Gastrocnemius medialis (tissue), 4 donors: ENCODE measurements at regions not wholly inside any gene's neighbourhood (a gene's known extent, or its start where the extent isn't known, plus 50 kb on each side); places are given as distances from the start of the nearest gene placed in this dataset.

Source experiments
- POLR2A ChIP-seq, 2 donors: fragments of 450-650 bp; IDR thresholded peaks; one replicate each; pipeline ENCODE4 v1.6.1; 2017; ENCODE audit warnings: antibody characterized with exemption in 2 of 2, mild to moderate bottlenecking in 2 of 2, moderate library complexity in 2 of 2
- TF ChIP-seq, protein P1 (sequence below), 5 experiments: fragments of 450-650 bp in 3 of 5; fragments of 200-600 bp in 2 of 5; sonication (generic) in 2 of 5; IDR thresholded peaks in 4 of 5; conservative IDR thresholded peaks in 1 of 5; 1 replicate in 4 of 5; 2 replicates in 1 of 5; pipeline ENCODE4 v1.5.1; 2016 to 2019; ENCODE audit warnings: antibody characterized with exemption in 5 of 5, mild to moderate bottlenecking in 3 of 5, moderate library complexity in 3 of 5

DNA sequence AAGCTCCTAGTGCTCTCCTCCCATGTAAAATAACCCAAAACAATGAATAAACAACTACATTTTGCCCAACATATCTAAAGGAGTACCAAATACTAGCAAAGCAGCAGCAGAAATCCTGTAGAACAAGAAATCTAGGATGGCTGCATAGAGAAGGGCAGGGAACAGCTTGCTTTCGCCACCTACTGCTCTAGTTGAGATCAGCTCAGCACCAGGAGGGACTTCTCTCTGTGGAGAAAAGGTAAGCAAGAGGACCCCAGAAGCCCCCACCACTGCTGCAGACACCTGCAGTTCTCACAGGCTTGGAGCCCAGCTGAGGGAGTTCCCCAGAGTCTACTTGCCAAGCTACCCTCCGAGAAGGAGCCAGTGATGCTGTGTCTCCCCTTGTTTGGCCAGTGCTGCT lies 243.0 kb upstream of the CHST9 start:
- TF ChIP-seq, protein P1, sequence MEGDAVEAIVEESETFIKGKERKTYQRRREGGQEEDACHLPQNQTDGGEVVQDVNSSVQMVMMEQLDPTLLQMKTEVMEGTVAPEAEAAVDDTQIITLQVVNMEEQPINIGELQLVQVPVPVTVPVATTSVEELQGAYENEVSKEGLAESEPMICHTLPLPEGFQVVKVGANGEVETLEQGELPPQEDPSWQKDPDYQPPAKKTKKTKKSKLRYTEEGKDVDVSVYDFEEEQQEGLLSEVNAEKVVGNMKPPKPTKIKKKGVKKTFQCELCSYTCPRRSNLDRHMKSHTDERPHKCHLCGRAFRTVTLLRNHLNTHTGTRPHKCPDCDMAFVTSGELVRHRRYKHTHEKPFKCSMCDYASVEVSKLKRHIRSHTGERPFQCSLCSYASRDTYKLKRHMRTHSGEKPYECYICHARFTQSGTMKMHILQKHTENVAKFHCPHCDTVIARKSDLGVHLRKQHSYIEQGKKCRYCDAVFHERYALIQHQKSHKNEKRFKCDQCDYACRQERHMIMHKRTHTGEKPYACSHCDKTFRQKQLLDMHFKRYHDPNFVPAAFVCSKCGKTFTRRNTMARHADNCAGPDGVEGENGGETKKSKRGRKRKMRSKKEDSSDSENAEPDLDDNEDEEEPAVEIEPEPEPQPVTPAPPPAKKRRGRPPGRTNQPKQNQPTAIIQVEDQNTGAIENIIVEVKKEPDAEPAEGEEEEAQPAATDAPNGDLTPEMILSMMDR (IDR thresholded peaks at IDR 0.05 in 4 of 5, conservative IDR thresholded peaks at IDR 0.05 in 1 of 5) = no peak
- TF ChIP-seq POLR2A (IDR thresholded peaks at IDR 0.05) = no peak
